H9 (cell line): ENCODE measurements at regions not wholly inside any gene's neighbourhood (a gene's known extent, or its start where the extent isn't known, plus 50 kb on each side); places are given as distances from the start of the nearest gene placed in this dataset.

Experiments
- DNase-seq: peaks from one replicate; pipeline ENCODE4 v3.0.0-alpha.2; 2017
- H2AFZ ChIP-seq: one replicate; pipeline ENCODE4 v1.6.1; 2013; ENCODE audit warnings: mild to moderate bottlenecking, low read length, control low read depth, moderate library complexity
- H2AK5ac ChIP-seq: 2 replicates; pipeline ENCODE4 v1.6.1; 2013; ENCODE audit warnings: low read length, control low read depth, mixed read lengths; ENCODE audit not compliant: insufficient read length
- H2BK120ac ChIP-seq: one replicate; pipeline ENCODE4 v1.6.1; 2013; ENCODE audit warnings: low read depth, mild to moderate bottlenecking, low read length, control low read depth, inconsistent platforms; ENCODE audit not compliant: poor library complexity, severe bottlenecking
- H2BK12ac ChIP-seq: 2 replicates; pipeline ENCODE4 v1.6.1; 2013; ENCODE audit warnings: low read length, control low read depth, mixed read lengths, low read depth; ENCODE audit not compliant: insufficient read length
- H2BK15ac ChIP-seq: 2 replicates; pipeline ENCODE4 v1.6.1; 2013; ENCODE audit warnings: low read depth, low read length, control low read depth
- H2BK20ac ChIP-seq: one replicate; pipeline ENCODE4 v1.6.1; 2013; ENCODE audit warnings: low read depth, mild to moderate bottlenecking, low read length, control low read depth, inconsistent platforms; ENCODE audit not compliant: poor library complexity, severe bottlenecking
- H2BK5ac ChIP-seq: 2 replicates; pipeline ENCODE4 v1.6.1; 2013; ENCODE audit warnings: low read length, control low read depth, mixed read lengths; ENCODE audit not compliant: insufficient read length
- H3K14ac ChIP-seq: 2 replicates; pipeline ENCODE4 v1.6.1; 2013; ENCODE audit warnings: low read length, control low read depth; ENCODE audit not compliant: insufficient read depth
- H3K18ac ChIP-seq: 2 replicates; pipeline ENCODE4 v1.6.1; 2013; ENCODE audit warnings: low read depth, mild to moderate bottlenecking, mixed read lengths, low read length, control low read depth; ENCODE audit not compliant: insufficient read length
- H3K23ac ChIP-seq: 2 replicates; pipeline ENCODE4 v1.6.1; 2013; ENCODE audit warnings: low read length, control low read depth, mixed read lengths, low read depth; ENCODE audit not compliant: insufficient read length
- H3K23me2 ChIP-seq: 2 replicates; pipeline ENCODE4 v1.6.1; 2013; ENCODE audit warnings: low read depth, mild to moderate bottlenecking, mixed read lengths, low read length, control low read depth; ENCODE audit not compliant: insufficient read length, poor library complexity, severe bottlenecking
- H3K27ac ChIP-seq: 2 replicates; pipeline ENCODE4 v1.5.1; 2013; ENCODE audit warnings: low read length, control low read depth, mixed read lengths, low read depth; ENCODE audit not compliant: insufficient read length
- H3K27me3 ChIP-seq: 2 replicates; pipeline ENCODE4 v1.6.1; 2013; ENCODE audit warnings: low read length, control low read depth, inconsistent platforms; ENCODE audit not compliant: insufficient read depth
- H3K4ac ChIP-seq: 2 replicates; pipeline ENCODE4 v1.6.1; 2013; ENCODE audit warnings: low read depth, mild to moderate bottlenecking, control low read depth, inconsistent platforms, low read length, moderate library complexity
- H3K4me1 ChIP-seq: 2 replicates; pipeline ENCODE4 v1.6.1; 2013; ENCODE audit warnings: low read length, control low read depth, inconsistent platforms; ENCODE audit not compliant: insufficient read depth
- H3K4me2 ChIP-seq: 2 replicates; pipeline ENCODE4 v1.6.1; 2013; ENCODE audit warnings: low read length, control low read depth, mixed read lengths; ENCODE audit not compliant: insufficient read length, insufficient read depth
- H3K56ac ChIP-seq: 2 replicates; pipeline ENCODE4 v1.6.1; 2013; ENCODE audit warnings: low read depth, mild to moderate bottlenecking, mixed read lengths, low read length, control low read depth; ENCODE audit not compliant: insufficient read length
- H3K79me1 ChIP-seq: 2 replicates; pipeline ENCODE4 v1.6.1; 2013; ENCODE audit warnings: low read depth, mild to moderate bottlenecking, moderate library complexity, low read length, control low read depth, inconsistent platforms; ENCODE audit not compliant: insufficient read depth, poor library complexity, severe bottlenecking
- H3K79me2 ChIP-seq: 2 replicates; pipeline ENCODE4 v1.6.1; 2013; ENCODE audit warnings: low read length, control low read depth, inconsistent platforms; ENCODE audit not compliant: insufficient read depth
- H3K9ac ChIP-seq: 2 replicates; pipeline ENCODE4 v1.6.1; 2013; ENCODE audit warnings: low read length, control low read depth, mixed read lengths; ENCODE audit not compliant: insufficient read length; ENCODE audit errors: extremely low read depth
- H3K9me3 ChIP-seq: one replicate; pipeline ENCODE4 v1.6.1; 2013; ENCODE audit warnings: low read depth, low read length, inconsistent platforms; ENCODE audit not compliant: control insufficient read depth
- H3T11ph ChIP-seq: one replicate; pipeline ENCODE4 v1.6.1; 2013; ENCODE audit warnings: mild to moderate bottlenecking, low read length, control low read depth, inconsistent platforms
- H4K20me1 ChIP-seq: one replicate; pipeline ENCODE4 v1.6.1; 2013; ENCODE audit not compliant: control insufficient read depth, insufficient read length, insufficient read depth
- H4K5ac ChIP-seq: 2 replicates; pipeline ENCODE4 v1.6.1; 2013; ENCODE audit warnings: low read depth, mild to moderate bottlenecking, mixed read lengths, low read length, control low read depth; ENCODE audit not compliant: insufficient read length
- H4K8ac ChIP-seq: replicated peaks from 2 replicates; pipeline ENCODE4 v1.6.1; 2013; ENCODE audit warnings: low read length, control low read depth, mixed read lengths, low read depth; ENCODE audit not compliant: insufficient read length
- H4K91ac ChIP-seq: 2 replicates; pipeline ENCODE4 v1.6.1; 2013; ENCODE audit warnings: low read depth, mild to moderate bottlenecking, moderate library complexity, mixed read lengths, low read length, control low read depth; ENCODE audit not compliant: insufficient read length
- H3K27ac Mint-ChIP-seq, 3 experiments: 2 replicates in 2 of 3; 3 replicates in 1 of 3; pipeline ENCODE4 v1.8.0; 2020 to 2021; ENCODE audit warnings: mixed read lengths in 3 of 3, mild to moderate bottlenecking in 1 of 3, moderate library complexity in 1 of 3
- H3K27me3 Mint-ChIP-seq: 2 replicates; pipeline ENCODE4 v1.8.0; 2021; ENCODE audit warnings: low read depth, mild to moderate bottlenecking, moderate library complexity, mixed read lengths
- H3K36me3 Mint-ChIP-seq, 3 experiments: 2 replicates in 2 of 3; 3 replicates in 1 of 3; pipeline ENCODE4 v1.8.0; 2020 to 2021; ENCODE audit warnings: low read depth in 3 of 3, mixed read lengths in 3 of 3; ENCODE audit not compliant: insufficient read depth in 1 of 3
- H3K4me1 Mint-ChIP-seq, 2 experiments: 2 replicates each; pipeline ENCODE4 v1.8.0; 2020; ENCODE audit warnings: mixed read lengths in 2 of 2
- H3K4me3 Mint-ChIP-seq, 2 experiments: 2 replicates in 1 of 2; 3 replicates in 1 of 2; pipeline ENCODE4 v1.8.0; 2020 to 2021; ENCODE audit warnings: mild to moderate bottlenecking in 2 of 2, mixed read lengths in 2 of 2, moderate library complexity in 1 of 2
- H3K9me3 Mint-ChIP-seq, 2 experiments: 2 replicates in 1 of 2; 3 replicates in 1 of 2; pipeline ENCODE4 v1.8.0; 2020; ENCODE audit warnings: mild to moderate bottlenecking in 2 of 2, mixed read lengths in 2 of 2, moderate library complexity in 1 of 2
- CTCF ChIP-seq: fragments of 200-600 bp; sonication (generic); conservative IDR thresholded peaks from 3 replicates; pipeline ENCODE4 v1.8.0; 2021; ENCODE audit warnings: antibody characterized with exemption, mild to moderate bottlenecking
- WGBS: extraction: QIAGEN DNeasy Blood & Tissue Kit; methylation state at CpG from one replicate; pipeline ENCODE4 v1.1.7; 2013; ENCODE audit warnings: missing lambda C conversion rate, low lambda C conversion rate, mixed read lengths; ENCODE audit not compliant: insufficient read length; ENCODE audit errors: extremely low coverage; 5-methylcytosine and 5-hydroxymethylcytosine counted together

- H3K27ac Mint-ChIP-seq: no peak overlapping the region
- no peak overlapping the region for H2BK15ac ChIP-seq
- H3T11ph ChIP-seq: no peak overlapping the region
- H3K27me3 ChIP-seq: no peaks in the 10 kb centered on the region
- no peak for TF ChIP-seq CTCF
- H3K4me3 Mint-ChIP-seq: no peak overlapping the region
- no peaks in the 10 kb centered on the region for H3K4me1 Mint-ChIP-seq
- H3K56ac ChIP-seq: no peak overlapping the region
- no peak overlapping the region for H2AFZ ChIP-seq
- no peak overlapping the region for H4K8ac ChIP-seq
- H4K5ac ChIP-seq: no peak overlapping the region
- peaks cover 15 to 18% of the 10 kb centered on the region in 2 experiments for H3K9me3 Mint-ChIP-seq
- no peaks in the 10 kb centered on the region for H3K9me3 ChIP-seq
- no peak overlapping the region for H2BK12ac ChIP-seq
- no peak overlapping the region for H3K4me2 ChIP-seq
- no peaks in the 10 kb centered on the region for H4K20me1 ChIP-seq
- no peak overlapping the region for H3K27ac ChIP-seq
- no peak overlapping the region for H2BK5ac ChIP-seq
- H2BK120ac ChIP-seq: no peak overlapping the region
- H2BK20ac ChIP-seq: no peak overlapping the region
- H3K23me2 ChIP-seq: no peaks in the 10 kb centered on the region
- H3K14ac ChIP-seq: no peak overlapping the region
- H3K4me1 ChIP-seq: no peaks in the 10 kb centered on the region
- H3K79me1 ChIP-seq: no peaks in the 10 kb centered on the region
- H3K79me2 ChIP-seq: no peaks in the 10 kb centered on the region
- no peak for DNase-seq
- no peak overlapping the region for H4K91ac ChIP-seq
- peaks cover 10% of the 10 kb centered on the region for H3K27me3 Mint-ChIP-seq
- H3K23ac ChIP-seq: no peak overlapping the region
- no peak overlapping the region for H3K9ac ChIP-seq
- WGBS: no CpG with 5 or more reads among the region's 6 CpGs
- no peak overlapping the region for H3K18ac ChIP-seq
- H3K4ac ChIP-seq: no peak overlapping the region
- no peak overlapping the region for H2AK5ac ChIP-seq
- peaks cover 3 to 5% (median 5%) of the 10 kb centered on the region in 3 experiments; a peak in 6 of 7 replicates for H3K36me3 Mint-ChIP-seq
Observed at GRCh38 chr14:104513641-104514046, 65.9 kb upstream of the C14orf180 start.
